GM23338 (cell line): ENCODE measurements at regions not wholly inside any gene's neighbourhood (a gene's known extent, or its start where the extent isn't known, plus 50 kb on each side); places are given as distances from the start of the nearest gene placed in this dataset.

Experiments used
- ATAC-seq: fragments of 200-7000 bp; cut with Tn5 transposase; 3 replicates; pipeline ENCODE4 v1.9.1; 2020
- DNase-seq: peaks from one replicate; pipeline ENCODE4 v3.0.0-alpha.2; 2015; ENCODE audit warnings: low spot score
- H2AFZ ChIP-seq: fragments of 200-600 bp; sonication (generic); 2 replicates; pipeline ENCODE4 v1.8.0; 2016; ENCODE audit warnings: antibody characterized with exemption, mild to moderate bottlenecking, moderate library complexity
- H3F3A ChIP-seq: fragments of 200-600 bp; sonication (generic); replicated peaks from 2 replicates; pipeline ENCODE4 v1.8.0; 2017; ENCODE audit warnings: antibody characterized with exemption, mixed run types, low read depth
- H3K27ac ChIP-seq: fragments of 200-600 bp; sonication (generic); 2 replicates; pipeline ENCODE4 v1.6.1; 2016; ENCODE audit warnings: low read depth
- H3K27me3 ChIP-seq: fragments of 200-600 bp; sonication (generic); 2 replicates; pipeline ENCODE4 v1.8.0; 2016; ENCODE audit warnings: mild to moderate bottlenecking, mixed run types, moderate library complexity; ENCODE audit not compliant: insufficient read depth
- H3K36me3 ChIP-seq: fragments of 200-600 bp; sonication (generic); 2 replicates; pipeline ENCODE4 v1.8.0; 2016; ENCODE audit warnings: mild to moderate bottlenecking; ENCODE audit not compliant: insufficient read depth
- H3K4me1 ChIP-seq: fragments of 200-600 bp; sonication (generic); 2 replicates; pipeline ENCODE4 v1.8.0; 2016; ENCODE audit warnings: mild to moderate bottlenecking, moderate library complexity; ENCODE audit not compliant: insufficient read depth
- H3K4me2 ChIP-seq: fragments of 200-600 bp; sonication (generic); 2 replicates; pipeline ENCODE4 v1.7.1; 2017; ENCODE audit warnings: mixed run types
- H3K4me3 ChIP-seq: fragments of 200-600 bp; sonication (generic); 2 replicates; pipeline ENCODE4 v1.6.1; 2016; ENCODE audit warnings: mixed run types
- H3K79me2 ChIP-seq: fragments of 200-600 bp; sonication (generic); replicated peaks from 2 replicates; pipeline ENCODE4 v1.8.0; 2017; ENCODE audit warnings: mild to moderate bottlenecking; ENCODE audit not compliant: insufficient read depth
- H3K9me2 ChIP-seq: fragments of 200-600 bp; sonication (generic); 2 replicates; pipeline ENCODE4 v1.8.0; 2017; ENCODE audit not compliant: insufficient read depth
- H4K20me1 ChIP-seq: fragments of 200-600 bp; sonication (generic); replicated peaks from 2 replicates; pipeline ENCODE4 v1.8.0; 2017; ENCODE audit warnings: mild to moderate bottlenecking; ENCODE audit not compliant: insufficient read depth
- H3K27ac Mint-ChIP-seq: 2 replicates; pipeline ENCODE4 v1.8.0; 2020; ENCODE audit warnings: inconsistent platforms, mild to moderate bottlenecking, moderate library complexity, mixed read lengths
- H3K27me3 Mint-ChIP-seq: 3 replicates; pipeline ENCODE4 v1.8.0; 2022; ENCODE audit warnings: low read depth, mild to moderate bottlenecking, moderate library complexity, mixed read lengths, inconsistent platforms; ENCODE audit not compliant: insufficient read depth, poor library complexity
- H3K36me3 Mint-ChIP-seq: 3 replicates; pipeline ENCODE4 v1.8.0; 2021; ENCODE audit warnings: low read depth, mild to moderate bottlenecking, inconsistent platforms, moderate library complexity, mixed read lengths
- H3K4me1 Mint-ChIP-seq: 3 replicates; pipeline ENCODE4 v1.8.0; 2020; ENCODE audit warnings: mild to moderate bottlenecking, inconsistent platforms, mixed read lengths
- H3K4me3 Mint-ChIP-seq: 3 replicates; pipeline ENCODE4 v1.8.0; 2021; ENCODE audit warnings: moderate library complexity, mild to moderate bottlenecking, inconsistent platforms, mixed read lengths
- H3K9me3 Mint-ChIP-seq: 3 replicates; pipeline ENCODE4 v1.8.0; 2020; ENCODE audit warnings: moderate library complexity, mild to moderate bottlenecking, inconsistent platforms, mixed read lengths
- CREB1 ChIP-seq: fragments of 250-450 bp; sonication (Bioruptor Pico); IDR thresholded peaks from 2 replicates; pipeline ENCODE4 v1.5.0; 2020; ENCODE audit warnings: low read depth, mild to moderate bottlenecking, moderate library complexity
- ETS1 ChIP-seq: IDR thresholded peaks from 2 replicates; pipeline ENCODE4 v1.6.1; 2016; ENCODE audit warnings: antibody characterized with exemption
- EZH2phosphoT487 ChIP-seq: fragments of 200-600 bp; sonication (generic); IDR thresholded peaks from one replicate; pipeline ENCODE4 v1.8.1; 2018; ENCODE audit warnings: antibody characterized with exemption; ENCODE audit not compliant: unreplicated experiment
- POLR2AphosphoS5 ChIP-seq: IDR thresholded peaks from 2 replicates; pipeline ENCODE4 v1.6.1; 2016; ENCODE audit warnings: antibody characterized with exemption, low read depth
- ZNF331 ChIP-seq: fragments of 250-450 bp; sonication (Bioruptor Pico); IDR thresholded peaks from 2 replicates; pipeline ENCODE4 v1.5.0; 2020; ENCODE audit warnings: low read depth, mild to moderate bottlenecking, moderate library complexity
- ZNF462 ChIP-seq: fragments of 250-450 bp; sonication (Bioruptor Pico); IDR thresholded peaks from 2 replicates; pipeline ENCODE4 v1.5.0; 2020; ENCODE audit warnings: mild to moderate bottlenecking, moderate library complexity

GRCh38 chr5:53331463-53331862 is 149.0 kb upstream of the FST start (continued):
- no peak for TF ChIP-seq ZNF462 (CRISPR knock-in tag)
- TF ChIP-seq POLR2AphosphoS5, result no peak
- no peak for TF ChIP-seq EZH2phosphoT487

- peaks cover 4% of the 10 kb centered on the region; the same call in 1 of the 2 replicates for H3K9me2 ChIP-seq
- no peak overlapping the region for H3K27ac Mint-ChIP-seq
- H3F3A ChIP-seq, result no peaks in the 10 kb centered on the region
- no peaks in the 10 kb centered on the region for H3K36me3 Mint-ChIP-seq
- H3K4me2 ChIP-seq, result no peak overlapping the region
- no peaks in the 10 kb centered on the region for H3K36me3 ChIP-seq
- H3K27me3 Mint-ChIP-seq, result peaks cover 5% of the 10 kb centered on the region
- no peaks in the 10 kb centered on the region for H3K4me1 ChIP-seq
- no peak overlapping the region for H2AFZ ChIP-seq
- no peak for ATAC-seq
- H3K4me3 ChIP-seq, result no peak overlapping the region
- no peaks in the 10 kb centered on the region for H3K4me1 Mint-ChIP-seq
- no peaks in the 10 kb centered on the region for H3K27me3 ChIP-seq
- H3K4me3 Mint-ChIP-seq, result no peak overlapping the region
- no peaks in the 10 kb centered on the region for H4K20me1 ChIP-seq
- no peaks in the 10 kb centered on the region for H3K9me3 Mint-ChIP-seq
- no peak overlapping the region for H3K27ac ChIP-seq
- no peak for DNase-seq
- no peaks in the 10 kb centered on the region for H3K79me2 ChIP-seq
- TF ChIP-seq ETS1 (no peak), CREB1 (no peak), ZNF331 (no peak)
These were observed 147.3 kb upstream of the FST start for GRCh38 chr5:53333160-53333559.
